ENCODE measurements at regions not wholly inside any gene's neighbourhood (a gene's known extent, or its start where the extent isn't known, plus 50 kb on each side); places are given as distances from the start of the nearest gene placed in this dataset.

GRCh38 chr3:170739410-170739809 is 130.6 kb downstream of the RPL22L1 start:
- CTCF ChIA-PET, result interaction anchor here (0.7 to 1.5 kb wide), 2 partner anchors 72 to 326 kb away, joined by 3 read pairs; no protein-coding TSS in a partner anchor
- POLR2A ChIA-PET, result no interaction called here
- no peaks in the 10 kb centered on the region for H3K27me3 ChIP-seq (ENCODE audit: control insufficient read depth in 2 of 2, insufficient read depth in 2 of 2, low read length in 2 of 2)
- DNase-seq (ENCODE audit: low read depth, low spot score), result no peak
- no peaks in the 10 kb centered on the region for H3K9me3 ChIP-seq (replicated peaks; ENCODE audit: control insufficient read depth, insufficient read depth, low read length)
- H2AFZ ChIP-seq (ENCODE audit: low read depth, low read length), result no peak overlapping the region
- H3K4me1 ChIP-seq (ENCODE audit: control insufficient read depth, extremely low read depth, insufficient read depth, low read length), result peaks cover 21% of the 10 kb centered on the region
- H3K27ac ChIP-seq (ENCODE audit: insufficient read depth, low read depth, low read length), result no peak overlapping the region
- H4K20me1 ChIP-seq (replicated peaks; ENCODE audit: control insufficient read depth, extremely low read depth, insufficient read depth, low read length), result no peaks in the 10 kb centered on the region
- no peaks in the 10 kb centered on the region for H3K36me3 ChIP-seq (ENCODE audit: control insufficient read depth in 2 of 2, extremely low read depth in 1 of 2, insufficient read depth in 2 of 2, low read length in 2 of 2)
- H3K9me1 ChIP-seq (replicated peaks; ENCODE audit: control insufficient read depth, extremely low read depth, insufficient read depth, low read length), result no peaks in the 10 kb centered on the region
- no TSS peak for BruUV-seq (replicated peaks)
- dilution Hi-C loops (cut with MboI; ENCODE audit: extremely low pct_ligation_motif_present, low sequenced_read_pairs) (no loop called here), intact Hi-C loops (cut with micrococcal nuclease) (no loop called here)
- H3K4me3 ChIP-seq (replicated peaks in 1 of 3; ENCODE audit: insufficient read depth in 1 of 3, low read depth in 1 of 3, low read length in 3 of 3), result no peak overlapping the region
- FAIRE-seq, result no peak
- TF ChIP-seq EZH2 (IDR thresholded peaks at IDR 0.05; ENCODE audit: borderline replicate concordance, low read depth, low read length, severe bottlenecking), result no peak
- TF ChIP-seq MAX (IDR thresholded peaks at IDR 0.05; ENCODE audit: insufficient read depth, insufficient read length), result no peak
- TF ChIP-seq GATA2 (IDR thresholded peaks at IDR 0.05; ENCODE audit: insufficient read depth, insufficient read length, low read depth, low read length), result no peak
- no peak for TF ChIP-seq CTCF (IDR thresholded peaks at IDR 0.05; ENCODE audit: extremely low read depth in 1 of 2, insufficient read depth in 1 of 2, low read depth in 1 of 2, low read length in 2 of 2)
- TF ChIP-seq MYC (IDR thresholded peaks at IDR 0.05; ENCODE audit: low read depth, low read length), result no peak
- no peak for TF ChIP-seq POLR2AphosphoS5 (IDR thresholded peaks at IDR 0.05; ENCODE audit: insufficient read depth, low read depth, low read length)
- no peak for TF ChIP-seq FOS (IDR thresholded peaks at IDR 0.05; ENCODE audit: borderline replicate concordance, insufficient read depth, low read length)
- no peak for TF ChIP-seq POLR2A (IDR thresholded peaks at IDR 0.05; ENCODE audit: low read depth, low read length)
- TF ChIP-seq JUN (IDR thresholded peaks at IDR 0.05; ENCODE audit: borderline replicate concordance, insufficient read depth, insufficient read length, low read depth), result no peak
- no peak overlapping the region for H3K9ac ChIP-seq (replicated peaks; ENCODE audit: extremely low read depth, insufficient read depth, low read length)
- H3K79me2 ChIP-seq (ENCODE audit: control insufficient read depth, insufficient read depth, low read length), result no peaks in the 10 kb centered on the region
- H3K4me2 ChIP-seq (ENCODE audit: insufficient read depth, low read length), result no peak overlapping the region
